ENCODE measurements at regions not wholly inside any gene's neighbourhood (a gene's known extent, or its start where the extent isn't known, plus 50 kb on each side); places are given as distances from the start of the nearest gene placed in this dataset.

DNA sequence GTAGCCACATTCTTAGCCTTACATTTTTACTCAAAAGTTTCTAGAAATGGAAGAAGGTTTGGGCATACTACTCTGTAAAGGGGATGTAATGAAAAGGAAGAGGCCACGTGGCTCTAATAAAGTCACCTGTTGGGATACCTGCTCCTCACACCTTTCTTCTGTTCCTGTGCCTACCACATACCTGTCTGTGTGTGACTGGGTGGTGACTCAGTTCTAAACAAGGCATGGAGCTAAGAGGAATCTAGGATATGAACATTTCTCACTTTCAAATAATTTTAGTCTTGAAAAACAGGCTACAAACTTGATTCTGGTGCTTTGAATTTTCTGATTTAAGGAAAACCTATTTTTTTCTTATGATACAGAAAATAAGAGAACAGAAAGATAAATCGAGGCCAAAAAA is 363.6 kb downstream of the RFPL4B start:
- no peak for DNase-seq (ENCODE audit: low read depth in 2 of 2, low spot score in 1 of 2)

- no peak for DNase-seq (ENCODE audit: low read depth in 2 of 2, low spot score in 1 of 2)
These were observed 366.3 kb downstream of the RFPL4B start for GRCh38 chr6:112713402-112713801.

DNA sequence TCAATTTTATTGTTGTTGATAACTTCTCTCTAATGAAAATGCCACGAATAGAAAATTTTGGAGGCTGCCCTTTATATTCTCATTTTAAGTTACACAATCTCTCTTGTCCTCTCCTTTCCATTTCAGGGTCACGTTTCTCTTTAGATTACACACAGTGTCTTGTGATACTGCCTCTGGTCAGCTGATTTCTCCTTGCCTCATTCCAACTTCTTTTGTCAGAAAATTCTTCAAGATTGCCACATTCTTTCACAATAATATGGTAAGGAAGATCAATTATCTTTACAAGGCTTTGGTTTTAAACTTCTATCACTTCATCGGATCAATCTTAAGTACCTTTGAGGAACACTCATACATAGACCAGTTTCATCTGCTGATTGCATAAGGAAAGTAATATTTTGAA is 370.3 kb downstream of the RFPL4B start:
- DNase-seq (ENCODE audit: low read depth in 2 of 2, low spot score in 1 of 2): no peak

GRCh38 chr6:112717856-112718255 is 370.7 kb downstream of the RFPL4B start:
- no peak for DNase-seq (ENCODE audit: low read depth in 2 of 2, low spot score in 1 of 2)

DNA sequence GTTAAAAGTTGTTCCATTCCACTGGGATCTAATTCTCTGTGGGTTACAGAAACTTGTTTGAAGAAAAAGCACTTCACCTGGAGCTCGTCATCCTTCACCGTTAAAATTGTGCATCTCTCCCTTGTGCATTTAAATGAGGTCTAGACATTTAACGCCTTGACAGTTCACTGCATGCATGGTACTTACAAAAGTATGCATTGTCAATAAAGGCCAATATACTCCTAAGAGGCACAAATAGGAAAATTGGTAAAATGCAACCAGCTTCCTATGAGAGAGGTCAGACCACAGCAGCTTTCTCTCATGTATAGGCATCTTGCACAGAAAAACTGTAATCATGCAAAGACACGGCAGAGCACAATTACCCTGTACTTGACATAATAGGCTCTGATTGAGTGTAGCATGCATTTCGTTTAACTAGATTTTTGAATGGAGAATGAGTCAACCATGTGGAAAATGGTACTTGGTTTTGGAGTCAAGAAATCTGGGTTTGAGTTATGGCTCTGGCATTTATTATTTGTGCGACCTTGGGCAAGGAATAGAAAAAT is 378.5 kb downstream of the RFPL4B start:
- DNase-seq (ENCODE audit: low read depth in 2 of 2, low spot score in 1 of 2): no peak

DNA sequence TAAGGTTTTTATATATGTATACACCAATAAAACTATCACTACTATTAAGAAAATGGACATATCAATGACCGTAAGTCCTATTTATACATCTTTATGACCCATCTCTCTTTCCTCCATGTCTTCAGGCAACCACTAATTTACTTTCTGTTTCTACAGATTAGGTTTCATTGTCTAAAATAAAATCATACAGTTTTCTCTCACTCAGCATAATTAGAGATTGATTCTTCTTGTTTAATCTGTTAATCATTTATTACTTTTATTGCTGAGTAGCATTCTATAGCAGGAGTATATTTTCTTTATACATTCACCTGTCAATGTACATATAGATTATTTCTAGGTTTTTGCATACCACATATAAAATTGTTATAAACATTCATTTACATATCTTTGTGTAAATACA is 388.0 kb downstream of the RFPL4B start:
- no peak for DNase-seq (ENCODE audit: low read depth in 2 of 2, low spot score in 1 of 2)

DNA sequence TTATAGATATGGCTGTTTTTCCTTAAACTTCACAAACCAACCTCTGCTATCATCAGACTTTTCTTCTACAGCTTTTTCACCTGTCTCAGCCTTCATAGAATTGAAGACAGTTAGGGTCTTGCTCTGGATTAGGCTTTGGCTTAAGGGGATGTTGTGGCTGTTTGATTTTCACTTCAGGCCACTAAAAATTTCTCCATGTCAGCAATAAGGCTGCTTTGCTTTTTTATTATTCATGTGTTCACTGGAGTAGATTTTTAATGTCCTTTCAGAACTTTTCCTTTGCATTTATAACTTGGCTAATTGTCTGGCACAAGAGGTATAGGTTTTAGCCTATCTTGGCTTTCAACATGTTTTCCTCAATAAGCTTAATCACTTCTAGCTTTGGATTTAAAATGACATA is 392.6 kb downstream of the RFPL4B start:
- DNase-seq (ENCODE audit: low read depth in 2 of 2, low spot score in 1 of 2): no peak

DNA sequence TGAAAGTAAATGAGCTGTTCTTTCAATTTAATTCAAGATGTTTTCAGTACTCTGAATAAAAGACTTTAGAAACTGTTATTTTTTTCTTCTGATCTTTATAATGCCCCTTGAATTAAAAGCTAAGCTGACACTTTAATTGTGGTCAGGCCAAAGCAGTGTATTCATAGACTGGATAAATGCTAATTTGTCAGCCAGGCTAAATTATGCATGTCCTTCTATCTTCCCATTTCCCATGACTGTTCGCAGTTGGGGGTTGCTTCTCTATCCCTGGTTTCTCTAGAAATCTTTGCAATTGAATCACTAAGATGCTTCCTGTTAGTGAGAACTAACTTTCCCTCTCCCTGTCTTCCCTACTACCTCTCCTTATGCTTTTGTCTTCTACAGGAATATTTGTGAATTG is 396.2 kb downstream of the RFPL4B start:
- no peak for DNase-seq (ENCODE audit: low read depth in 2 of 2, low spot score in 1 of 2)

DNA sequence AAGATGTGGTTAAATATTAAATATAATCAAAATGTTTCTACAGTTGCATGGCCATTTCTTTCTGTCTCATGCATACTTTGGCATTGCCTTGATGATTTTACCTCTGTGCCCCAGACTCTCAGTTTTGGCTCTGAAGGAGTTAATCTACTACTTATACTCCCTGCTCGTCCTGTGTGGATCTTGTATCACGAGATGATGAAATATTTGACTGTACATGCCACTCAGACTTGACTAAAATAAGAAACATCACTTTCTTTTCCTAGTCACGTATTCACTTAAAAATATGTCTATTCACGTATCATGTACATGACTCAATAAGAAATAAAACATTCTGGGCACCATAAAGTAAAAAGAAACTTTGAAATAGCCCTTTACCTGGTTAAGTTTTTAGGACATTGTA is 397.7 kb downstream of the RFPL4B start:
- no peak for DNase-seq (ENCODE audit: low read depth in 2 of 2, low spot score in 1 of 2)

DNA sequence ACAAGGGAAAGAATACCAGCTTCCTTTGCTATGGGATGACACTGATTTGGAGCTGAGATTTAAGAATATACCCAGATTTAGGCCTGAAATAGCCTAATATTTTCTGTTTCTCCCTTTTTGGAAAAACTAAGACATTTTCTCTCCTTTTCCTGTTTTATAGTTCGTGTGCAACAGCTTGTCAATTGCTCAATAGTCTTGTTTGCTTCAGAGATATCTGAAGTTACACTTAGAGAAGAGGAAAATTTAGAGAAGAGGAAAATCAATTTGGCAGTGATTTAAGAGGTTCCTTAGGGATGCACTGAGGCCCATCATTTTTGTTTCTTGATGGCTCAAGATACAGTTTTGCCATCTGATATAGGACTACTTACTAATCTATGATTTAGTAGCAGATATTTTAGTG is 398.6 kb downstream of the RFPL4B start:
- no peak for DNase-seq (ENCODE audit: low read depth in 2 of 2, low spot score in 1 of 2)

GRCh38 chr6:112749673-112750072 is 402.5 kb downstream of the RFPL4B start:
- DNase-seq (ENCODE audit: low read depth in 2 of 2, low spot score in 1 of 2): no peak

DNA sequence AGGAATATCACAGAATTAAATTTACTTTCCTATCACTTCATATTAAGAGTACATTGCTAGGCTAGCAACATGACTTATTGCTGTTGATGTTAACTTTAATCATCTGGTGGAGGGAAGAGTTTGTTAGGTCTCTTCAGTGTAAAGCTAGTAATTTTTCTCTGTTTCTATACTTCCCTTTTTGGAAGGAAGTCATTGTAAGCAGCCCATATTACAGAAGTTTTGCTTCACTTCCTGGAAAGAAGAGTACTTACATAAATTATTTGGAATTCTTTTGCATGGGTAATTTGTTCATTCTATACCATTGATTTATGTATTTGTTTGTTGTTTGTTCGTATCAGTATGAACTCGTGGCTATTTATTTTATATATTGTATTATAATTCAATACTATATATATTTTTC is 405.2 kb downstream of the RFPL4B start:
- no peak for DNase-seq (ENCODE audit: low read depth in 2 of 2, low spot score in 1 of 2)

DNA sequence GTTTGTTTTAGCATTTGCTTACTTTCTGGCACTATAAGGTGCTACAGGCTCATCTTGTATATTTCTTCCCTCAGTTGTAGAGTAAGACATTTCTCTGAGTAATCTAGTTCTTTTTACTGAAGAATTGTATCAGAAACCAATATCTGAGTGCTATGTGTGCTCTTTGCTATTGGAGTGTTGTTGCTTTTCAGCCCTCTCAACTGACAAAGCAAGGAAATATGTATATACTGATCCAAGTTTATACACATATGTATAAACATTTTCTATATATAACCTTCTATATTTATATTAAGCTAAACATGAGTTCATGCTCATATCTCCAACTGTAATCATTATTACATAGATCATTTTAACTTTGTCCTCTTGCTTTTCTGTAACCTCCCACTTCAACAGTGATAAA is 405.7 kb downstream of the RFPL4B start:
- DNase-seq (ENCODE audit: low read depth in 2 of 2, low spot score in 1 of 2): no peak

- no peak for DNase-seq (ENCODE audit: low read depth in 2 of 2, low spot score in 1 of 2)
These were observed 413.7 kb downstream of the RFPL4B start for GRCh38 chr6:112760831-112761230.

GRCh38 chr6:112761740-112762139 is 414.6 kb downstream of the RFPL4B start:
- DNase-seq (ENCODE audit: low read depth in 2 of 2, low spot score in 1 of 2): no peak

DNA sequence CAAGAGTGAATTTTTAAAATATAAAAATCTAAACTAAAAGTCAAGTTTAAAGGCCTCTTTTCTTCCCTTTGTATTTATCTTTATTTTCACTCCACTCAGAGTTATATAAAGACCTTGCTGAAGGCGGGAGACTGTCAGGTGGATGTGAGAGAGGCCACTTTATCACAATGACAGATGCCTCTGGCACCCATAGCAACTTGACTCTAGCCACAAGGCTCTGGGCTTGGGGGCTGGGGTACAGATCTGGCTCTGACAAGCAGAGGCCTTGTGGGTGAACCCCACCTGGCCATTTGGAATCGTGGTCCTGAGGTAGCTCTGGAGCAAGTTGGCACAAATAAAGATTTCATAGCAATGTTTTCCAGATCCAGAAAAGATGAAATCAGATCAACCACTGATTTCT is 417.2 kb downstream of the RFPL4B start:
- DNase-seq (ENCODE audit: low read depth in 2 of 2, low spot score in 1 of 2): no peak

GRCh38 chr6:112770308-112770707 is 423.2 kb downstream of the RFPL4B start:
- no peak for DNase-seq (ENCODE audit: low read depth in 2 of 2, low spot score in 1 of 2)

GRCh38 chr6:112773187-112773586 is 426.1 kb downstream of the RFPL4B start:
- no peak for DNase-seq (ENCODE audit: low read depth in 2 of 2, low spot score in 1 of 2)

GRCh38 chr6:112774319-112774718 is 427.2 kb downstream of the RFPL4B start:
- DNase-seq (ENCODE audit: low read depth in 2 of 2, low spot score in 1 of 2): no peak

DNA sequence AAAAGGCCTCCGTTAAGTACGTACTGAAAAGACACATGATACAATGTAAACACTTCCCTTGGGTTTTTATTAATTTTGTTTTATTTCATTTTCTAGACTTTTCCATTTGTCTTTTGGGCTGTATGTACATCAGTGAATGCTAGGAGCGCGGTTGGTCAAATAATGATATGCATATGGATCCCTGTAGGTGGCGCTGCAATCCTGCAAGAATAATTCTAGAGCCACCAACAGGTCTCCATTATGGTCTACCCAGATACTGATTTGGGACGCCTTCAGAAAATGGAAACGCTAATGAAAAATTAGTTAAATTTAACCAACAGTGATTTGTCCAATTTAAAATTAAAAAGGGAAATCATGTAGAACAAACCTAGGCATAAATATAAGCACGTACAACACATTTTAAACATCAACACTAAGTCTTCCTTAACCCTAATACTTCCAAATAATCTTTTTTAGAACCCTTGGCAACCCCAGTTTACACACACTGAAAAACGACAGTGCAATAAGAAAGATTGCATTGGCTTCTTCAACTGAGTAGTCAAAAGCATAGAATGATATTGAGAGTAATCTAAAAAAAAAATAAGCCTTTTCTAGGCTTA is 433.5 kb downstream of the RFPL4B start:
- no peak for DNase-seq (ENCODE audit: low read depth in 2 of 2, low spot score in 1 of 2)

GRCh38 chr6:112781241-112781640 is 434.1 kb downstream of the RFPL4B start:
- no peak for DNase-seq (ENCODE audit: low read depth in 2 of 2, low spot score in 1 of 2)

DNA sequence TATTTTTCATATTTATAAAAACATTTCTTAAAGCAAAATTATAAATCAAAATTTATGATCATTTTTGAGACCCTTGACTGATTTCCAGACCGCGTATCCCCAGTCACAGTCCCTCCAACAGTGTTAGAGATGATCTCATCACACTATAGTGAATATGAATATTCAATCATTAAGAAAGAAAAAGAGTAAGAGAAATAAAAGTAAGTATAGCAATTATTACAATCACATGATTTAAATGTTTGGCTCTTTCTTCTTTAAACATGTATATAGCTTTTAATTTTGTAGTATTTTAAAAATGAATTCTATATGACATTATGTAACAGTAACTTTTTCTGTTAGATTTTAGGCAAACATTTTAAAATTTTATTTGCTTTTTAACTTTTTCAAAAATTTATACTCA is 438.3 kb downstream of the RFPL4B start:
- no peak for DNase-seq (ENCODE audit: low read depth in 2 of 2, low spot score in 1 of 2)

DNA sequence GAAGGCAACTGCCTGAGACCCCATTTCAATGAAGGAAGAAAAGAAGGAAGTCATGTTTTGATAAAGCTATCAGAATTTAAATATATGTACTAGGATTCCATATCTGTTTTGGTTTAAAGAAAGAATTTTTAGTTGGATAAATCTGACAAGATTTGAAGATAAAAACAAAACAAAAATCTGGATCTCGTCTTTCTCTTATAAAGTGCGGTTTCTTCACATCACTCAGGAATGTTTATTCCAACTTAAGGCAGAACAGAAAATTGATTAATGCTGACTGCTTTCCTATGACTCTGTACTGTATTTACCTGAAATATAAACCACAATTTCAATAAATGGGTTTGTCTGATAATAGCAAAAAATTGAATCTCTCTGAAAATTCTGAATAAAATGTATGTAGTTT is 439.7 kb downstream of the RFPL4B start:
- no peak for DNase-seq (ENCODE audit: low read depth in 2 of 2, low spot score in 1 of 2)

DNA sequence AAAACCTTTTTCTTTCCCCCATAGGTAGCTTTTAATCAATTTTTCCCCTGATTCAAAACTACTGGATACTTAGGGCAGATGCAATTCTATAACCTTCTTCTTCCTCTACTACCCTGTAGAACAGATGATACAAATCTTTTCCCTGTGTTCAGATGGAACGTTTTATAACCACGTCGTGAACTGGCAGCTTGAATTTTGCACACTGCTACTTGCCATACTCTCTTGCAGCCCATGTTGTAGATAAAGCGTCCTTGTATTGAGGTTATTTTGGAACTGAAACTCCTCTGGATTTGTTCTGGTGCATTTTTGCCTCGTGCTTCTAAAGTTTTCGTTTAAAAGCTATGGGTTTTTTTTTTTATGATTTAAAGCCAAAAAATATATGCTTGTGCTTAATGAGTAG is 440.2 kb downstream of the RFPL4B start:
- DNase-seq (ENCODE audit: low read depth in 2 of 2, low spot score in 1 of 2): no peak

All from stimulated activated CD8-positive, alpha-beta memory T cell treated with anti-CD3 and anti-CD28 coated beads, Interleukin-4, amount 100 ng/mL, for 4 hours (primary cell).